HuH-7.5 (cell line): ENCODE measurements at regions not wholly inside any gene's neighbourhood (a gene's known extent, or its start where the extent isn't known, plus 50 kb on each side); places are given as distances from the start of the nearest gene placed in this dataset.

Source experiments
- DNase-seq: peaks from one replicate; pipeline ENCODE4 v3.0.0; 2011; ENCODE audit warnings: low spot score

DNA sequence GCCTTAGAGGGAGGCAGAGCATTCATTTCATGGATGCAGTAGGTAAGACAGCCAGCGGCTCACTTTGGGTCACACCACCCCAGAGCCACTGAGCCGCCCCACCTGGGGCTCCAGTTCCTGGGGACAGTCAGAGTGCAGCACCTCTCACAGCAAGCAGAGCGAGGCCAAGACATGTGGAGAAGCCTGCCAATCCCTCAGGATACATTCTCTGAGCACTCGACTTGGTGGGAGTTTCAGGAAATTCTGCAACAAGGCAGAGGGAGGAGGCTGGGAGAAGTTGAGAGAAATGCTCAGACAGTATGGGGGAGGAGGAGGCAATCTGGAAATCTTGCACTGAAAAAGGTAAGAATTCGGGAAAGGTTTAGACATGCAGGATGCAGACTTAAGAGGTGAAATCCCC, 60.8 kb upstream of the WLS start:
- no peak for DNase-seq

GRCh38 chr1:68291688-68292384, 59.5 kb upstream of the WLS start:
- DNase-seq = no peak

- no peak for DNase-seq
These were observed 54.9 kb upstream of the WLS start for GRCh38 chr1:68287241-68287640.

DNA sequence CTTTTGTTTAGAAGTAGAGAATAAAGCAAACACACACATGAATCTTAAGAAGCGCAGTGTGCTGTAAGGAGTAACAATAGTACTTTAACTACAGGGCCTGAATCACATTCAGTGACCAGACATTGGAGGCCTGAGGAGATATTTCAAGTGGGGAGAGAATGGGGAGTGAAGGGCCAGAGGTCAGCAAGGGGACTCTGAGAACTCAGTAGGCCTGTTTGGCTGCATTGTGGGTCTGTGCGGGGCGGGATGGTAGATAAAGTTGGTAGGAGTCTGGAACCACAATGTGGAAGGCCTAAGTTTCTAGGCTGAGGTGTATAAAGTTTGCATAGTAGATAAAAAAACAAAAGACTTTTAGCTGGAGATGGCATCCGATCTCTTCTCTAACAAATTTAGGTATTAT, 52.7 kb upstream of the WLS start:
- no peak for DNase-seq

DNA sequence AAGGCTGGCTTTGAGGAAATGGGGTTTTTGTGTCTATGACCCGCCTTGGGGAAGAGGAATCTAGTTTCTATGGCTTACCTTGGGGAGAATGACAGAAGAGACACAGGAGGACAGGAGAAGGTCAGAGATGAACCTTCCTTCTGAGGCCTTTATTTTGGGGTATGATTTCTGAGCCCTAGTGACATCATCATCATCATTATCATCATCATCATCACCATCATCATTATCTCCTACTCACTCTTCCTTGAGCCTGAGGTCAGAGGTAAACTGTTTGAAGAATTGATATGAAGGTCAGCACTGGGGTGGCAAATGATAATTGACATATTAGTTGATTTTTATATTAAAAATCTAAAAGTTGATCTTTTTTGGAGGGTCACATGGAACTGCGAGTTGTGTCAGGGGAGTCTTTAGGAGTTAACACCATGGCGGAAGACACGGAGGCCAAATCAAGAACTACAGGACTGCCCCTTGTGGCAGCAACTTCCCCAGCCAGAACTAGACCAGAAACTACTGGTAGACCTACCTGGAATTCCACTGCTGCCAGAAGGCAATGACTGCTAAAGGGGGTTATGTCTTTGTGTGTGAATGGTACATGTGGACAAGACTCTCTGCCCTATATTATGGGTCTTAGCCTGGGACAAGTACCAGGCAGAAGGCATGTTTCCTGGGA, 49.8 kb upstream of the WLS start:
- DNase-seq = no peak
